BE2C (cell line): ENCODE measurements at regions not wholly inside any gene's neighbourhood (a gene's known extent, or its start where the extent isn't known, plus 50 kb on each side); places are given as distances from the start of the nearest gene placed in this dataset.

Experiments used
- DNase-seq: peaks from one replicate; pipeline ENCODE4 v3.0.0-alpha.2; 2020
- H3K27me3 ChIP-seq: fragments of 250-450 bp; sonication (Bioruptor Pico); 2 replicates; pipeline ENCODE4 v1.5.1; 2020; ENCODE audit warnings: mild to moderate bottlenecking
- H3K36me3 ChIP-seq: fragments of 250-450 bp; sonication (Bioruptor Pico); 2 replicates; pipeline ENCODE4 v1.5.1; 2020; ENCODE audit warnings: mild to moderate bottlenecking
- H3K4me1 ChIP-seq: fragments of 250-450 bp; sonication (Bioruptor Pico); 2 replicates; pipeline ENCODE4 v1.5.1; 2020
- H3K4me3 ChIP-seq: 2 replicates; pipeline ENCODE4 v1.5.1; 2011; ENCODE audit warnings: low read depth, low read length
- H3K9me3 ChIP-seq: fragments of 250-450 bp; sonication (Bioruptor Pico); 2 replicates; pipeline ENCODE4 v1.5.1; 2020
- TF ChIP-seq, protein P1 (sequence below): IDR thresholded peaks from 2 replicates; pipeline ENCODE4 v1.5.1; 2012; ENCODE audit warnings: mild to moderate bottlenecking, low read depth, low read length

DNA sequence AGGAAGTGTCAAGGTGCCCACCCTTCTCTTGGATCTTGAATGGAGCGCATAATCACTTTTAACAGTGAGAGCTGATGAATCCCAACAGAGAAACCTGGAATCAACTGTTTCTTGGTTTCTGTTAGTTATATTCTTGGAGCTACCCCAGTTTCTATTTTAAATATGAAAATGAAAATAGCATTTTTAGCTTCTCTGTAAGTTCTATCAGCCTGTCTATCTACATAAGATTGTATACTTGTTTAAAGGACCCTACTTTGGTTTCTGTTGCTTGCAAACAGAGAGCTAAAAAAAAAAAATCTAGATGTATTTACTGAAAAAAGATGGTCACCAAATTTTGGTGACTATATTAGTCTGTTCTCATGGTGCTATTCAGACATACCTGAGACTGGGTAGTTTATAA is 670.0 kb downstream of the NCAM2 start:
- TF ChIP-seq, protein P1, sequence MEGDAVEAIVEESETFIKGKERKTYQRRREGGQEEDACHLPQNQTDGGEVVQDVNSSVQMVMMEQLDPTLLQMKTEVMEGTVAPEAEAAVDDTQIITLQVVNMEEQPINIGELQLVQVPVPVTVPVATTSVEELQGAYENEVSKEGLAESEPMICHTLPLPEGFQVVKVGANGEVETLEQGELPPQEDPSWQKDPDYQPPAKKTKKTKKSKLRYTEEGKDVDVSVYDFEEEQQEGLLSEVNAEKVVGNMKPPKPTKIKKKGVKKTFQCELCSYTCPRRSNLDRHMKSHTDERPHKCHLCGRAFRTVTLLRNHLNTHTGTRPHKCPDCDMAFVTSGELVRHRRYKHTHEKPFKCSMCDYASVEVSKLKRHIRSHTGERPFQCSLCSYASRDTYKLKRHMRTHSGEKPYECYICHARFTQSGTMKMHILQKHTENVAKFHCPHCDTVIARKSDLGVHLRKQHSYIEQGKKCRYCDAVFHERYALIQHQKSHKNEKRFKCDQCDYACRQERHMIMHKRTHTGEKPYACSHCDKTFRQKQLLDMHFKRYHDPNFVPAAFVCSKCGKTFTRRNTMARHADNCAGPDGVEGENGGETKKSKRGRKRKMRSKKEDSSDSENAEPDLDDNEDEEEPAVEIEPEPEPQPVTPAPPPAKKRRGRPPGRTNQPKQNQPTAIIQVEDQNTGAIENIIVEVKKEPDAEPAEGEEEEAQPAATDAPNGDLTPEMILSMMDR, result no peak
- H3K4me3 ChIP-seq, result no peak overlapping the region
- H3K36me3 ChIP-seq, result no peaks in the 10 kb centered on the region
- no peaks in the 10 kb centered on the region for H3K9me3 ChIP-seq
- no peaks in the 10 kb centered on the region for H3K27me3 ChIP-seq
- DNase-seq, result no peak
- H3K4me1 ChIP-seq, result no peaks in the 10 kb centered on the region

DNA sequence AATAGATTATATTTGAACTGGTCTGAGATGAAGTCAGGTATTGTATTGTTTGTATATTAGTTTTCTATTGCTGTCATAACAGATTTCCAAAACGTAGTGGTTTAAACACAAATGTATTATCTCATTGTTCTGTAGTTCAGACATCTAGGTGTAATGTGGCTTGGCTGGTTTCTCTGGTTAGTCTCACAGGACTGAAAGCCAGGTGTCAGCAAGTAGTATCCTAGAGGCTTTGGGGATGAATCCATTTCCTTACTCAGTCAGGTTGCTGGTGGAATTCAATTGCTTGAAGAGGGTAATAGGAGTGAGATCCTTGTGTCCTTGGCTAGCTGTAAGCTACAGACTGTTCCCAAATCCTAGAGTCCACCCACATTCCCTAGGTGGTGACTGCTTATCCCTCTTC is 675.8 kb downstream of the NCAM2 start:
- no peaks in the 10 kb centered on the region for H3K27me3 ChIP-seq
- H3K36me3 ChIP-seq, result no peaks in the 10 kb centered on the region
- H3K4me3 ChIP-seq, result no peak overlapping the region
- DNase-seq, result no peak
- H3K4me1 ChIP-seq, result no peaks in the 10 kb centered on the region
- TF ChIP-seq, protein P1, result no peak
- no peaks in the 10 kb centered on the region for H3K9me3 ChIP-seq

DNA sequence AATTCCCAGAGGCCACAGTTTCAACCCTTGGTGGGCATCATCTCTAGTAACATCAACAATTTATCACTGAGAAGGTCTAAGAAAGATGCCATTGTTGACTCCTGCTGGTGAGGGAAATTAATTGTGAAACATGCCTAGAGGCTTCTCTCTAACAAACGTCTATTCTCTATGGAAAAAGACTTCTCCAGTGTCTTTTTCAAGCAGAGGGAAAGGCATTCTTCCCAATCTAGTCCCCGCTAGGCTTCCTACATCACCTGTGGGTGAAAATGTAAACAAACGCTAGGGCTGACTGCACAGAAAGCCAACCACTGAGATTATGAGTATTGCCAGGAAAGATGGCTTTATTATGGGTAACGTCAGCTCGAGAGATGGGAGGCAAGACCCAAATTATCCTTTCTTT is 677.4 kb downstream of the NCAM2 start:
- Histone ChIP-seq H3K4me3 (no peak overlapping the region), H3K4me1 (no peaks in the 10 kb centered on the region), H3K27me3 (no peaks in the 10 kb centered on the region), H3K9me3 (no peaks in the 10 kb centered on the region), H3K36me3 (no peaks in the 10 kb centered on the region)
- DNase-seq, result no peak
- TF ChIP-seq, protein P1, result no peak

DNA sequence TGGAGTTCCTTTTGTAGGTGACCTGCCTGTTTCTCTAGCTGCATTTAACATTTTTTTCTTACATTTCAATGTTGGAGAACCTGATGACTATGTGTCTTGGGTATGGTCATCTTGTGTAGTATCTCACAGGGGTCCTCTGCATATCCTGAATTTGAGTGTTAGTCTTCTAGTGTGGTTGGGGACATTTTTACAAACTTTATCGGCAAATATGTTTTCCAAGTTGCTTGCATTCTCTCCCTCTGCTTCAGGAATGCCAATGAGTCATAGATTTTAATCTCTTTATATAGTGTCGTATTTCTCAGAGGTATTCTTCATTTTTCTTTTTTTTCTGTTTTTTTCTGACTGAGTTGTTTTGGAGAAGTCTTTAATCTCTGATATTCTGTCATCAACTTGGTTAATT is 684.0 kb downstream of the NCAM2 start:
- TF ChIP-seq, protein P1, result no peak
- Histone ChIP-seq H3K4me3 (no peak overlapping the region), H3K27me3 (no peaks in the 10 kb centered on the region), H3K36me3 (no peaks in the 10 kb centered on the region), H3K4me1 (no peaks in the 10 kb centered on the region; the same call in 1 of the 2 replicates), H3K9me3 (no peaks in the 10 kb centered on the region)
- no peak for DNase-seq

DNA sequence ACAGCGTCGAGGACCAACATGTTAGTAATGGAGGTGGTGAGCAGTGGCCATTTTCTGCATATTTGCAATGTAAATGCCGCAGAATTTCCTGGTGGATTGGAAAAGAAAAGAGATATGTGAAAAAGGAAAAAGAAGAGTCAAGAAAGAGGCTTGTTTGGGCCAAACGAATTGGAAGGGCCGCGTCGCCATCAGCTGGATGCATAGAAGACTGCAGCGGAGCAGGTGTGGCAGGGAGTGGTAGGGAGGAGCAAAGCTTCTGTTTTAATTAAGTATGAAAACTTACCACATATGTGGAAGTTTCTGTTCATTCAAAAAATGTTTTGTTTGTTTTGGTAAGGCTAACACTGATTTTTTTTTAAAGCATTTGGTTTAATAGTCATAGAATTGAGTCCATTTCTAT is 690.7 kb downstream of the NCAM2 start:
- Histone ChIP-seq H3K4me3 (no peak overlapping the region), H3K9me3 (no peaks in the 10 kb centered on the region), H3K27me3 (no peaks in the 10 kb centered on the region), H3K36me3 (no peaks in the 10 kb centered on the region), H3K4me1 (peaks cover 5% of the 10 kb centered on the region)
- DNase-seq, result peak; percentile 70
- TF ChIP-seq, protein P1, result peak; percentile 82

DNA sequence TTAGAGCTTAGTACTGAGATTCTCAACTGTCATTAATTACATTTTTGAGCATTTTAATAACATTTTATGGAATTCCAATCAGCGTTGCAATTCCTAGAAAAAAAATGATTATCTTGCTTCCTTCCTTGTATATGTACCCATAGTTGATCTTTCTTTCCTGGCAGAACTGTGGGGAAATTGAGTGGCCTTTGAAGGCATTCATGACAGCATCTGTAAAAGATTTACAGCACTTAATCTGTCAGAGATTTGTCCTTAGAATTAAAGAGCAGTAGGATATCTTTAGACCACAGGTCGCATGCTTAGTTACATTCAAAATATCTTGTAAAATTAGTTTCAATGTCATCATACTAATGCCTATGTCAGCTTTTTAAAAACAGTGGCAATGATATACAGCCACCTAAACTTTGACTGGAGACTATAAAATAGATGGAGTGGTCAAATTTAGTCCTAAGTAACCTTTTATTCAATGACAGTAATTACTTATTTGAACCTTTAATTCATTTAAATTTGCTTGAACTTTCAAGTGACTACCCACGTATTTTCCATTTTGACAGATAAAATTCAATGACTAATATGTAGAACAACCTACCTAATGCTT is 692.0 kb downstream of the NCAM2 start:
- Histone ChIP-seq H3K27me3 (no peaks in the 10 kb centered on the region), H3K36me3 (no peaks in the 10 kb centered on the region), H3K9me3 (no peaks in the 10 kb centered on the region), H3K4me3 (no peak overlapping the region), H3K4me1 (peaks cover 5% of the 10 kb centered on the region)
- TF ChIP-seq, protein P1, result no peak
- no peak for DNase-seq
